ENCODE measurements at regions not wholly inside any gene's neighbourhood (a gene's known extent, or its start where the extent isn't known, plus 50 kb on each side); places are given as distances from the start of the nearest gene placed in this dataset.

DNA sequence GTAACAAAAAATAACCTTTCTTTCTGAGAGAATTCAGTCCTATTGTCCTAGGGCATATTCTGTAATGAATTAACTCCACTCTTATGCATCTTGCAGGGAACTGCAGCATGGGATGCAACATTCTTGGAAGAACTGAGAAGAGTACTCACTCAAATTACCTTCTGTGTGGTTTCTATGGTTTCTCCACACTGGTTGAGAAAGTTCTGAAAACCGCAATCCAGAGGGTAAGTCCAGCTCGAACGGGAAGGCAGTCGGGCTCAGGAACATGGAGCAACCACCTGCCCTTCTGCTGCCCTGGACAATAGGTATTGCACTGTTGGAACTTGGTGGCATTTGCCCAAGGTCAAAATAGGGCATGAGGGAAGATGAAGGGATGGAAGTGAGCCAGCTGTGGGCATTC, 59.6 kb upstream of the CDK13 start:
- DNase-seq (ENCODE audit: low read depth in 3 of 3) = no peak

DNA sequence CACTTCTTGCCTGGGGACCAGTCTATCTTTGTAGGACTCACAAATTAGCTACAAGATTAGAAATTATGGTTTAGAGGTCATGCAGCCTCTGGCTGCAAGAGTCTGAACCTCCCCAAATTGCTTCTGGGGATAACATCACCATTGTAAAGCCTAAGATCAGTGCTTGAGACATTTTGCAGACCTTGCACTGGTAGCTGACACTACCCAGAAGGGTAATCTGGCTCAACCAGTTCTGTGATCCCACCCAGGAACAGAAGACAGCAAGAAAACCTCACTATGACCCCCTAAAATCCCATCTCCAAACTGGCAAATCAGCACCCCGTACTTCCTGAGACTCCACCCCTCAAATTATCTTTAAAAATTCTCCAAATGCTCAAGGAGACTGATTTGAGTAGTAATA, 58.2 kb upstream of the CDK13 start:
- no peak for DNase-seq (ENCODE audit: low read depth in 3 of 3)

DNA sequence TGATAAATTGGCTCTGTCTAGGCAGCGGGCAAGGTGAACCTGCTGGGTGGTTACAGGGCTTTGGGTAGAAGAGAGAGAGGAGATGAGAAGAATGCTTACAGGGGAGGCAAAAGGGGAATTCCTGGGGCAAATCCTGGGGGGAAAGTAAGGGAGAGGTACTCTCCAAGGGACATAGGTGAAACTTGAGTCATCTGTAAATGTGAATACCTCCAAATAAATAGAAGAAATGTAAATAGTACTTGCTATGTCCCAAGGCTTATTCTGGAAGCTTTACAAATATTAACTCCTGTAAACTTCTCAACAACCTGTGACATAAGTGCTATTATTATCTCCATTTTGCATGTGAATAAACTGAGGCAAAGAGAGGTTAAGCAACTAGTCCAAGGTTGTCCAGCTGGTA, 57.7 kb upstream of the CDK13 start:
- DNase-seq (ENCODE audit: low read depth in 3 of 3) = no peak

DNA sequence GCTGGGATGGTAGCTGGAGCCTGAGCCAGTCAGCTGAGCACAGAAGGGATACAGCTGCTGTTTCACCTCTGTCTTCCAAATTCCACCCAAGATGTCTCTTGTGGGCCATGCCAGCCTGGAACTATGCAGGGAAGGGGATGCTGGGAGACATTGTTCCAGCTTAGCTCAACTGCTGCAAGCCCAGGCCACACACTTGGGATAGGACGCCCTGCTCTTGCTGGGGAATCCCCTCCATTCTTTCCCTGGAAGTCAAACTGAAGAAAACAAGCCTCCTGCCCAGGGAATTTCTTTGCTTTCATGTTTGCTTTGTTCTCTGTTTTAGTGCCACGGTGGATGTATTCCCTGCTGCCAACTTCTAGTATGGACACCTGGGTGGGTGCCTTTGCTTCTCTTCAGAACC, 55.2 kb upstream of the CDK13 start:
- DNase-seq (ENCODE audit: low read depth in 3 of 3) = no peak

DNA sequence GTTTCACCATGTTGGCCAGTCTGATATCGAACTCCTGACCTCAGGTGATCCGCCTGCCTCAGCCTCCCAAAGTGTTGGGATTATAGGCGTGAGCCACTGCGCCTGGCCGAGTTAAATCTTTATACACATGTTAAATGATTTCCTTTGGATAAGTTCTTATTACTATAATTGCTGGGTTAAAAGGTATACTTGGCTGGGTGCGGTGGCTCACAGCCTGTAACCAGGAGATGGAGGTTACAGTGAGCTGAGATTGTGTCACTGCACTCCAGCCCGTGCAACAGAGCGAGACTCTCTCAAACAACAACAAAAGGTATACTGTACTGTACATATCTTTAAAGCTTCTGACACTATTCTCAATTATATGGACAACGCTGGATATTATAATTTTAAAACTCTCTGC, 53.2 kb upstream of the CDK13 start:
- DNase-seq (ENCODE audit: low read depth in 3 of 3) = no peak

DNA sequence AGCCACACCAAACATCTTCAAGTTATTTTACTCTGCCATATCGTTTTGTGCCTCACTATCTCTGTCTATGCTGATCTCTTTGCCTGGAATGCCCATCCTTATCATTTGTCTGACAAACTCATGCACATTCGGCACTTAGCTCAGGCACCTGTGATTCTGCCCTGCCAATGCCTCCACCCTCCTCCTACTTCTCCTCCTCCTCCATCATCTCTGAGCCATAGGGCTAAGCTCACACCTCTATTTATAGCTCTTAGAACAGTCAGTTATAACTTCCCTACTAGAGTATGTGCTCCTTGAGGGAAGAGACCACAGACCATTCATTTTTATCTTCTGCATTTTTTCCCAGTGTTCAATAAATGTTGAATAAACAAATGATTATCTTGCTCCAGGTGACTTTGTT, 51.2 kb upstream of the CDK13 start:
- DNase-seq (ENCODE audit: low read depth in 3 of 3) = no peak
